ENCODE measurements at regions not wholly inside any gene's neighbourhood (a gene's known extent, or its start where the extent isn't known, plus 50 kb on each side); places are given as distances from the start of the nearest gene placed in this dataset.

GRCh38 chr13:76383676-76384461, 502.3 kb downstream of the KCTD12 start:
- ChIA-PET CTCF (no interaction called here), POLR2A (no interaction called here)
- WGBS (ENCODE audit: insufficient coverage) = no CpG with 5 or more reads among the region's 2 CpGs

GRCh38 chr13:76380446-76381065, 505.6 kb downstream of the KCTD12 start:
- no peaks in the 10 kb centered on the region for H3K9me3 ChIP-seq
- ChIA-PET POLR2A (no interaction called here), CTCF (no interaction called here)
- whole genome bisulfite sequencing (ENCODE audit: insufficient coverage) = no CpG with 5 or more reads among the region's 1 CpG
- H3K4me3 ChIP-seq (ENCODE audit: control insufficient read depth in 1 of 2, extremely low read depth in 1 of 2, low read length in 1 of 2) = no peak overlapping the region
- DNase-seq (no peak), ATAC-seq (replicated peaks in 1 of 4) (no peak)
- Mint-ChIP-seq H3K27me3 (peaks cover 0 to 3% of the 10 kb centered on the region in 2 donors), H3K27ac (no peak overlapping the region), H3K4me1 (no peaks in the 10 kb centered on the region), H3K36me3 (no peaks in the 10 kb centered on the region), H3K9me3 (peaks cover 0 to 2% (median 0%) of the 10 kb centered on the region in 3 donors), H3K4me3 (no peak overlapping the region)
- H3K4me1 ChIP-seq (ENCODE audit: control insufficient read depth in 1 of 2, extremely low read depth in 1 of 2, insufficient read depth in 2 of 2, low read length in 2 of 2) = no peaks in the 10 kb centered on the region
- no peaks in the 10 kb centered on the region for H3K36me3 ChIP-seq (ENCODE audit: control insufficient read depth in 2 of 2, extremely low read depth in 1 of 2, insufficient read depth in 1 of 2, low read length in 1 of 2)
- H3K27me3 ChIP-seq (replicated peaks in 1 of 2; ENCODE audit: control insufficient read depth in 2 of 2, extremely low read depth in 1 of 2, insufficient read depth in 2 of 2, low read length in 1 of 2) = no peaks in the 10 kb centered on the region
- no peak overlapping the region for H3K27ac ChIP-seq (ENCODE audit: low read length)

More at GRCh38 chr13:76383676-76384461, 502.3 kb downstream of the KCTD12 start:
- H3K4me1 ChIP-seq (ENCODE audit: control insufficient read depth in 1 of 2, extremely low read depth in 1 of 2, insufficient read depth in 2 of 2, low read length in 2 of 2) = no peaks in the 10 kb centered on the region
- ATAC-seq (replicated peaks in 1 of 4) = no peak
- no peak for DNase-seq
- no peak overlapping the region for H3K27ac ChIP-seq (ENCODE audit: low read length)
- Mint-ChIP-seq H3K27ac (no peak overlapping the region), H3K36me3 (no peaks in the 10 kb centered on the region), H3K9me3 (peaks cover 0 to 2% (median 0%) of the 10 kb centered on the region in 3 donors), H3K27me3 (no peaks in the 10 kb centered on the region), H3K4me1 (no peaks in the 10 kb centered on the region), H3K4me3 (no peak overlapping the region)
- H3K9me3 ChIP-seq = no peaks in the 10 kb centered on the region
- H3K4me3 ChIP-seq (ENCODE audit: control insufficient read depth in 1 of 2, extremely low read depth in 1 of 2, low read length in 1 of 2) = no peak overlapping the region
- H3K36me3 ChIP-seq (ENCODE audit: control insufficient read depth in 2 of 2, extremely low read depth in 1 of 2, insufficient read depth in 1 of 2, low read length in 1 of 2) = no peaks in the 10 kb centered on the region
- no peaks in the 10 kb centered on the region for H3K27me3 ChIP-seq (replicated peaks in 1 of 2; ENCODE audit: control insufficient read depth in 2 of 2, extremely low read depth in 1 of 2, insufficient read depth in 2 of 2, low read length in 1 of 2)

GRCh38 chr13:76379341-76380105, 506.7 kb downstream of the KCTD12 start:
- peaks cover 0 to 2% (median 0%) of the 10 kb centered on the region in 3 donors for H3K9me3 Mint-ChIP-seq
- no peak for ATAC-seq (replicated peaks in 1 of 4)
- DNase-seq = no peak
- no peak overlapping the region for H3K27ac Mint-ChIP-seq
- CTCF ChIA-PET = no interaction called here
- H3K27me3 Mint-ChIP-seq = peaks cover 0 to 3% of the 10 kb centered on the region in 2 donors
- Histone ChIP-seq H3K27ac (ENCODE audit: low read length) (no peak overlapping the region), H3K4me3 (ENCODE audit: control insufficient read depth in 1 of 2, extremely low read depth in 1 of 2, low read length in 1 of 2) (no peak overlapping the region), H3K9me3 (no peaks in the 10 kb centered on the region), H3K4me1 (ENCODE audit: control insufficient read depth in 1 of 2, extremely low read depth in 1 of 2, insufficient read depth in 2 of 2, low read length in 2 of 2) (no peaks in the 10 kb centered on the region), H3K36me3 (ENCODE audit: control insufficient read depth in 2 of 2, extremely low read depth in 1 of 2, insufficient read depth in 1 of 2, low read length in 1 of 2) (no peaks in the 10 kb centered on the region), H3K27me3 (replicated peaks in 1 of 2; ENCODE audit: control insufficient read depth in 2 of 2, extremely low read depth in 1 of 2, insufficient read depth in 2 of 2, low read length in 1 of 2) (no peaks in the 10 kb centered on the region)
- no peaks in the 10 kb centered on the region for H3K36me3 Mint-ChIP-seq
- WGBS (ENCODE audit: insufficient coverage) = no CpG with 5 or more reads among the region's 4 CpGs
- POLR2A ChIA-PET = no interaction called here
- H3K4me1 Mint-ChIP-seq = no peaks in the 10 kb centered on the region
- H3K4me3 Mint-ChIP-seq = no peak overlapping the region

GRCh38 chr13:76378767-76379166, 507.4 kb downstream of the KCTD12 start:
- no peaks in the 10 kb centered on the region for H3K4me1 Mint-ChIP-seq
- no peak overlapping the region for H3K4me3 Mint-ChIP-seq
- no peaks in the 10 kb centered on the region for H3K4me1 ChIP-seq (ENCODE audit: control insufficient read depth in 1 of 2, extremely low read depth in 1 of 2, insufficient read depth in 2 of 2, low read length in 2 of 2)
- H3K36me3 Mint-ChIP-seq = no peaks in the 10 kb centered on the region
- peaks cover 0 to 3% of the 10 kb centered on the region in 2 donors for H3K27me3 Mint-ChIP-seq
- CTCF ChIA-PET = no interaction called here
- DNase-seq (no peak), ATAC-seq (replicated peaks in 1 of 4) (no peak)
- no peak overlapping the region for H3K27ac Mint-ChIP-seq
- peaks cover 0 to 2% (median 0%) of the 10 kb centered on the region in 3 donors for H3K9me3 Mint-ChIP-seq
- POLR2A ChIA-PET = no interaction called here
- no peaks in the 10 kb centered on the region for H3K36me3 ChIP-seq (ENCODE audit: control insufficient read depth in 2 of 2, extremely low read depth in 1 of 2, insufficient read depth in 1 of 2, low read length in 1 of 2)
- no peak overlapping the region for H3K4me3 ChIP-seq (ENCODE audit: control insufficient read depth in 1 of 2, extremely low read depth in 1 of 2, low read length in 1 of 2)
- WGBS (ENCODE audit: insufficient coverage) = no CpG with 5 or more reads among the region's 1 CpG
- H3K27ac ChIP-seq (ENCODE audit: low read length) = no peak overlapping the region
- no peaks in the 10 kb centered on the region for H3K9me3 ChIP-seq
- no peaks in the 10 kb centered on the region for H3K27me3 ChIP-seq (replicated peaks in 1 of 2; ENCODE audit: control insufficient read depth in 2 of 2, extremely low read depth in 1 of 2, insufficient read depth in 2 of 2, low read length in 1 of 2)

- CTCF ChIA-PET = no interaction called here
These were observed 522.4 kb downstream of the KCTD12 start for GRCh38 chr13:76363682-76364289.

GRCh38 chr13:76361868-76362267, 524.3 kb downstream of the KCTD12 start:
- H3K36me3 Mint-ChIP-seq = no peaks in the 10 kb centered on the region
- Histone ChIP-seq H3K9me3 (no peaks in the 10 kb centered on the region), H3K27ac (ENCODE audit: low read length) (no peak overlapping the region), H3K4me1 (ENCODE audit: control insufficient read depth in 1 of 2, extremely low read depth in 1 of 2, insufficient read depth in 2 of 2, low read length in 2 of 2) (no peaks in the 10 kb centered on the region), H3K36me3 (ENCODE audit: control insufficient read depth in 2 of 2, extremely low read depth in 1 of 2, insufficient read depth in 1 of 2, low read length in 1 of 2) (no peaks in the 10 kb centered on the region), H3K4me3 (ENCODE audit: control insufficient read depth in 1 of 2, extremely low read depth in 1 of 2, low read length in 1 of 2) (no peak overlapping the region), H3K27me3 (replicated peaks in 1 of 2; ENCODE audit: control insufficient read depth in 2 of 2, extremely low read depth in 1 of 2, insufficient read depth in 2 of 2, low read length in 1 of 2) (no peaks in the 10 kb centered on the region)
- ChIA-PET CTCF (no interaction called here), POLR2A (no interaction called here)
- ATAC-seq (replicated peaks in 1 of 4) (no peak), DNase-seq (no peak)
- H3K4me1 Mint-ChIP-seq = no peaks in the 10 kb centered on the region
- no peak overlapping the region for H3K4me3 Mint-ChIP-seq
- H3K27me3 Mint-ChIP-seq = peaks cover 7 to 8% of the 10 kb centered on the region in 2 donors
- H3K27ac Mint-ChIP-seq = no peak overlapping the region
- peaks cover 0 to 6% (median 0%) of the 10 kb centered on the region in 3 donors for H3K9me3 Mint-ChIP-seq

More at GRCh38 chr13:76363682-76364289, 522.4 kb downstream of the KCTD12 start:
- H3K36me3 Mint-ChIP-seq = no peaks in the 10 kb centered on the region
- Histone ChIP-seq H3K4me1 (ENCODE audit: control insufficient read depth in 1 of 2, extremely low read depth in 1 of 2, insufficient read depth in 2 of 2, low read length in 2 of 2) (no peaks in the 10 kb centered on the region), H3K9me3 (no peaks in the 10 kb centered on the region), H3K27ac (ENCODE audit: low read length) (no peak overlapping the region), H3K36me3 (ENCODE audit: control insufficient read depth in 2 of 2, extremely low read depth in 1 of 2, insufficient read depth in 1 of 2, low read length in 1 of 2) (no peaks in the 10 kb centered on the region), H3K4me3 (ENCODE audit: control insufficient read depth in 1 of 2, extremely low read depth in 1 of 2, low read length in 1 of 2) (no peak overlapping the region), H3K27me3 (replicated peaks in 1 of 2; ENCODE audit: control insufficient read depth in 2 of 2, extremely low read depth in 1 of 2, insufficient read depth in 2 of 2, low read length in 1 of 2) (no peaks in the 10 kb centered on the region)
- H3K4me3 Mint-ChIP-seq = no peak overlapping the region
- ATAC-seq (replicated peaks in 1 of 4) = no peak
- DNase-seq = no peak
- no CpG with 5 or more reads among the region's 2 CpGs for WGBS (ENCODE audit: insufficient coverage)
- H3K27me3 Mint-ChIP-seq = peaks cover 7 to 8% of the 10 kb centered on the region in 2 donors
- H3K27ac Mint-ChIP-seq = no peak overlapping the region
- POLR2A ChIA-PET = no interaction called here
- H3K9me3 Mint-ChIP-seq = peaks cover 0 to 6% (median 0%) of the 10 kb centered on the region in 3 donors
- no peaks in the 10 kb centered on the region for H3K4me1 Mint-ChIP-seq
